Neuron (in vitro differentiated cells): ENCODE measurements at regions not wholly inside any gene's neighbourhood (a gene's known extent, or its start where the extent isn't known, plus 50 kb on each side); places are given as distances from the start of the nearest gene placed in this dataset.

Experiments used
- H2AFZ ChIP-seq: one replicate; pipeline ENCODE4 v1.6.1; 2013; ENCODE audit warnings: low read depth, mild to moderate bottlenecking, inconsistent platforms, low read length, moderate library complexity
- H3K27me3 ChIP-seq: one replicate; pipeline ENCODE4 v1.6.1; 2013; ENCODE audit warnings: low read length; ENCODE audit not compliant: insufficient read depth
- H3K36me3 ChIP-seq: one replicate; pipeline ENCODE4 v1.6.1; 2013; ENCODE audit warnings: low read length; ENCODE audit not compliant: insufficient read depth
- H3K4me1 ChIP-seq: one replicate; pipeline ENCODE4 v1.6.1; 2013; ENCODE audit warnings: low read length; ENCODE audit not compliant: insufficient read depth
- H3K4me3 ChIP-seq: 2 replicates; pipeline ENCODE4 v1.5.1; 2013; ENCODE audit warnings: mild to moderate bottlenecking, low read length, moderate library complexity
- H3K9me3 ChIP-seq: one replicate; pipeline ENCODE4 v1.6.1; 2013; ENCODE audit warnings: low read length

DNA sequence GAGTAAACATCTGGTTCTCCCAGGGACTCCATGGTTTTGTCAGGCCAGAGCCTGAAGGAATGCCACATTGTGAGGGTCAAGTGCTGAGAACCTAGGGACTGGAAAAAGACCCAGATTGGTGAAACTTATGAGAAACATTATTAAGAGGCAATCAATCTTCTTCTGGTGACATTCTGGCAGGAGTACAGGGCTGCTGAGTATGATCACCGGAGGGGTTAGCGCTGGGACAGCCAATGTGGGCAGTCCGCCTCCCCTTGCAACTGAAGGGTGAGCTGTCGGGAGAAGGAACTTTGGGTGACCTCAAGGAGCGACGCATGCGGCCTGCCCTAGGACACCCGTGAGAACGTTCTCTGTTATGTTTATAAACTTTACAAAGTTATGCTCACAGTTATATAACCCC is 429.0 kb downstream of the LMO4 start:
- no peaks in the 10 kb centered on the region for H3K27me3 ChIP-seq
- H3K4me1 ChIP-seq: no peaks in the 10 kb centered on the region
- no peaks in the 10 kb centered on the region for H3K9me3 ChIP-seq
- H3K36me3 ChIP-seq: no peaks in the 10 kb centered on the region
- H2AFZ ChIP-seq: no peak overlapping the region
- H3K4me3 ChIP-seq: no peak overlapping the region

DNA sequence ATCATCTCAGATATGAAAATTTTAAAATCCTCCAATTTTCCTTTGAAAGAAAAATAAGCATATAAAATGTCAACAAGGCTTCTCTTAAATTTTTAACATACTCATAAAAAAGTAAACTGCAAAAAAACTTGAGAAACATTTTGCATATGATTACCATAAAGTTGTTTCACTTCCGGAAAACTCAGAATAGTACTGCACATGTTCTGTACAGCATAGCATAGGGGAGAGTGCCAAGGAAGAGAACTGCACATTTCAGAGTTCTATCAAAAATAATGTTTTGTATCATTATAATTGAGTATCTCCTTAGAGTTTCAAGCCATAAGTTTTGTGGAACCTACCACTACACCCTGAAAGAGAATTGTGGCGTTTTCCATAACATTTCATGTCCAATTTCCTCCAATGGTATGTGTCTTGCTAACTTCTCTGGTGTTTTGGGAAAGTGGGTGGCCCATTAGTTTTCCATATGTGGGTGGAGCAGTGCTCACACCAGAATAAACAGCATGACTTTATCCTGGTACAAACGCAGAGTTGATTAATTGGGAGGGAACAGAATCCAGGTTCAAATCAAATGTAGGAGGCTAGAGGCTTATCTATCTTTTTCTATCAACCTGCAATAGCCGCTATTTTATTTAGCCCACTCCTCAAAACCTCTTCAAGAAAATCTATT is 430.9 kb downstream of the LMO4 start:
- Histone ChIP-seq H2AFZ (no peak overlapping the region), H3K4me3 (no peak overlapping the region), H3K36me3 (no peaks in the 10 kb centered on the region), H3K4me1 (no peaks in the 10 kb centered on the region), H3K9me3 (no peaks in the 10 kb centered on the region), H3K27me3 (no peaks in the 10 kb centered on the region)

- H3K27me3 ChIP-seq: no peaks in the 10 kb centered on the region
- H3K4me1 ChIP-seq: peaks cover 4% of the 10 kb centered on the region
- no peaks in the 10 kb centered on the region for H3K9me3 ChIP-seq
- H3K36me3 ChIP-seq: no peaks in the 10 kb centered on the region
- no peak overlapping the region for H3K4me3 ChIP-seq
- no peak overlapping the region for H2AFZ ChIP-seq
Observed at GRCh38 chr1:87760155-87760554, 431.5 kb downstream of the LMO4 start.

DNA sequence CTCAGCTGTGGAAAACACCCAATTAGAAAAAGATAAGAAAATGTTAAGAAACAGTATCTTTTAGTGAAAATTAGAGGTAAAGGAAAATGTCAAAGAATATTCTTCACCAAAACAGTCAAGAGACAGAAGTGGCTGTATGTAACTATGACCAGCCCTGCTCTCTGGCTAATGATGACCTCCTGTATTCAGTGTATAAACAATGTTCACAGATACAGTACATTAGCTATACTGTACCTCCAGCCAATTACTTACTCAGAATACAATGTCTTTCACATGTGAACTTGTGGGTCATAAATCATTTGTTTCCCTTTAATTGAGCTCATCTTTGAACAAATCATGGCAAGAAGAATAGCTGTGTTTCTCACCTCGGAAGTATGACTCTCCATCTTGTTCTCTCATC is 432.0 kb downstream of the LMO4 start:
- Histone ChIP-seq H3K27me3 (no peaks in the 10 kb centered on the region), H3K9me3 (no peaks in the 10 kb centered on the region), H3K4me3 (no peak overlapping the region), H3K4me1 (peaks cover 9% of the 10 kb centered on the region), H3K36me3 (no peaks in the 10 kb centered on the region), H2AFZ (no peak overlapping the region)

GRCh38 chr1:87763483-87763882 is 434.8 kb downstream of the LMO4 start:
- H3K36me3 ChIP-seq: no peaks in the 10 kb centered on the region
- H3K27me3 ChIP-seq: no peaks in the 10 kb centered on the region
- H3K4me1 ChIP-seq: peaks cover 9% of the 10 kb centered on the region
- H3K4me3 ChIP-seq: no peak overlapping the region
- H3K9me3 ChIP-seq: no peaks in the 10 kb centered on the region
- no peak overlapping the region for H2AFZ ChIP-seq

GRCh38 chr1:87765057-87765680 is 436.5 kb downstream of the LMO4 start:
- H3K27me3 ChIP-seq: no peaks in the 10 kb centered on the region
- peak overlapping the region; percentile 11 for H2AFZ ChIP-seq
- no peaks in the 10 kb centered on the region for H3K36me3 ChIP-seq
- H3K4me3 ChIP-seq: no peak overlapping the region
- H3K9me3 ChIP-seq: no peaks in the 10 kb centered on the region
- H3K4me1 ChIP-seq: peaks cover 9% of the 10 kb centered on the region

GRCh38 chr1:87765681-87766070 is 437.0 kb downstream of the LMO4 start:
- Histone ChIP-seq H3K27me3 (no peaks in the 10 kb centered on the region), H3K4me1 (peaks cover 9% of the 10 kb centered on the region), H3K9me3 (no peaks in the 10 kb centered on the region), H3K4me3 (no peak overlapping the region), H2AFZ (no peak overlapping the region), H3K36me3 (no peaks in the 10 kb centered on the region)

GRCh38 chr1:87766737-87767136 is 438.1 kb downstream of the LMO4 start:
- Histone ChIP-seq H3K4me3 (no peak overlapping the region), H3K27me3 (no peaks in the 10 kb centered on the region), H3K4me1 (peaks cover 9% of the 10 kb centered on the region), H2AFZ (no peak overlapping the region), H3K9me3 (no peaks in the 10 kb centered on the region), H3K36me3 (no peaks in the 10 kb centered on the region)

GRCh38 chr1:87778896-87779295 is 450.2 kb downstream of the LMO4 start:
- no peaks in the 10 kb centered on the region for H3K9me3 ChIP-seq
- H3K36me3 ChIP-seq: no peaks in the 10 kb centered on the region
- no peak overlapping the region for H2AFZ ChIP-seq
- H3K4me1 ChIP-seq: no peaks in the 10 kb centered on the region
- no peak overlapping the region for H3K4me3 ChIP-seq
- no peaks in the 10 kb centered on the region for H3K27me3 ChIP-seq

- Histone ChIP-seq H3K9me3 (no peaks in the 10 kb centered on the region), H3K4me3 (no peak overlapping the region), H3K27me3 (peaks cover under 1% of the 10 kb centered on the region), H2AFZ (no peak overlapping the region), H3K4me1 (no peaks in the 10 kb centered on the region), H3K36me3 (no peaks in the 10 kb centered on the region)
Observed at GRCh38 chr1:87781554-87781953, 452.9 kb downstream of the LMO4 start.

DNA sequence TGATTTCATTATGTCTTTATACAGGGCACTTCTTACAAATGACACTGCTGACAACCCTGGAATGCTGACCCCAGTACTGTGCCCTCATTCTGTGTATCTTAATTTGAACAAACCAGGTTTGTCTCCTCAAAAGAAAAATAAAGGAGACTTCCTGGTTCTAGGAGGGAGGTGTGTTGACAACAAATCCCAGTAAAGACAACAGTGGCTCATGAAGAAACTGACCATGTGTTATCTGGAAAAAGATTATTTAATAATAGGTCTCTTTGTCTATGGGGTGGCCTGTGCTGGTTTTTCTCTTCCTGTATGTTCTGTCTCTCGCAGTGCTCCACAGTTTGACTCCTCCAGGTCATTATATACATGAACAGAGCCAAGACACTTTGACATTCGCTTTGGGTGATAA is 454.6 kb downstream of the LMO4 start:
- Histone ChIP-seq H2AFZ (no peak overlapping the region), H3K4me3 (no peak overlapping the region), H3K27me3 (peaks cover 3% of the 10 kb centered on the region), H3K36me3 (no peaks in the 10 kb centered on the region), H3K9me3 (no peaks in the 10 kb centered on the region), H3K4me1 (no peaks in the 10 kb centered on the region)

DNA sequence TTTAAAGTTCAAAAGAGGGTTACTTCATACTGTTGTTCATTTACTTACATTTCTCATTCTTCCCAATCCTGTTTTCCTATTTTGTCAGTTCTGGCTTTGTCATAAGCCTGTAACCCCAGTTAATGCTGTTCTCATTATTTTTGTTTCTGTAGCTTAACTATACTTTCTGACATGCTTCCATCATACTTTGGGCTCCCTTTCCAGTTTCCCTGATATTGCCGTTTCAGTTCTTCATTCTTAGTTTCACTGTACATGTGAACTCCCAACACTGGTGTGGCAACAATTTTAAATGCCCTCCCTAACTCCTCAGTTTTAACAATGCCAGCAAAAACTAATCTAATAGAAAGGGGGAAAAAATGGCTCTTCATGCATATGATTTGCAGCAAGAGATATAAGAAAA is 456.7 kb downstream of the LMO4 start:
- Histone ChIP-seq H3K4me1 (no peaks in the 10 kb centered on the region), H3K4me3 (no peak overlapping the region), H2AFZ (no peak overlapping the region), H3K9me3 (no peaks in the 10 kb centered on the region), H3K27me3 (peaks cover 3% of the 10 kb centered on the region), H3K36me3 (no peaks in the 10 kb centered on the region)

GRCh38 chr1:87786229-87786628 is 457.5 kb downstream of the LMO4 start:
- no peaks in the 10 kb centered on the region for H3K4me1 ChIP-seq
- no peak overlapping the region for H3K4me3 ChIP-seq
- H2AFZ ChIP-seq: no peak overlapping the region
- no peaks in the 10 kb centered on the region for H3K36me3 ChIP-seq
- H3K27me3 ChIP-seq: peaks cover 3% of the 10 kb centered on the region
- no peaks in the 10 kb centered on the region for H3K9me3 ChIP-seq
